NCI-H1092 (cell line): ENCODE measurements at regions not wholly inside any gene's neighbourhood (a gene's known extent, or its start where the extent isn't known, plus 50 kb on each side); places are given as distances from the start of the nearest gene placed in this dataset.
"Not testable (repeated sequence)": the region's sequence is repeated elsewhere in the genome, so short reads cannot be mapped to it uniquely, and the experiment has no call there.

Experiments
- DNase-seq: peaks from one replicate; lab custom pipeline; 2025; lab: John Stamatoyannopoulos, UW

GRCh38 chr13:23086968-23087623 lies 93.7 kb upstream of the SGCG start:
- no peak for DNase-seq

- no peak for DNase-seq
These were observed 92.9 kb upstream of the SGCG start for GRCh38 chr13:23087880-23088279.

- DNase-seq = no peak
These were observed 82.4 kb upstream of the SGCG start for GRCh38 chr13:23098161-23098907.

- no peak for DNase-seq
These were observed 75.7 kb upstream of the SGCG start for GRCh38 chr13:23105051-23105450.

GRCh38 chr13:23107665-23108064 lies 73.1 kb upstream of the SGCG start:
- DNase-seq = no peak

GRCh38 chr13:23119131-23119530 lies 61.6 kb upstream of the SGCG start:
- no peak for DNase-seq

GRCh38 chr13:23127540-23127939 lies 53.2 kb upstream of the SGCG start:
- DNase-seq = not testable (repeated sequence)

GRCh38 chr13:23129331-23129730 lies 51.4 kb upstream of the SGCG start:
- no peak for DNase-seq
